Right lobe of liver (tissue), 6 donors: ENCODE measurements at regions not wholly inside any gene's neighbourhood (a gene's known extent, or its start where the extent isn't known, plus 50 kb on each side); places are given as distances from the start of the nearest gene placed in this dataset.
A peak's percentile ranks its signal among the peaks of the same experiment; 100 is the strongest.

Source experiments
- ATAC-seq, 4 donors: fragments of 200-7000 bp; cut with Tn5 transposase; one replicate each; pipeline ENCODE4 v1.9.1; 2020; ENCODE audit warnings: mild to moderate bottlenecking in 4 of 4, moderate library complexity in 4 of 4
- DNase-seq, 3 donors: peaks; one replicate each; pipeline ENCODE4 v3.0.0-alpha.2; 2020
- H3K27ac ChIP-seq, 3 donors: fragments of 200-600 bp; one replicate each; pipeline ENCODE4 v1.8.0; 2022
- H3K27me3 ChIP-seq, 2 donors: fragments of 200-600 bp; one replicate each; pipeline ENCODE4 v1.8.0; 2022
- H3K36me3 ChIP-seq, 4 donors: fragments of 200-600 bp; sonication (generic) in 1 of 4; one replicate each; pipeline versions ENCODE4 v1.5.1 to v1.8.0; 2017 to 2022; ENCODE audit warnings: control low read depth in 1 of 4
- H3K4me1 ChIP-seq, 4 donors: fragments of 200-600 bp; sonication (generic) in 1 of 4; one replicate each; pipeline versions ENCODE4 v1.5.1 to v1.8.0; 2017 to 2022; ENCODE audit warnings: control low read depth in 1 of 4
- H3K4me3 ChIP-seq, 3 donors: fragments of 200-600 bp; one replicate each; pipeline ENCODE4 v1.8.0; 2022
- H3K9me3 ChIP-seq, 4 donors: fragments of 200-600 bp; sonication (generic) in 1 of 4; one replicate each; pipeline versions ENCODE4 v1.5.1 to v1.8.0; 2017 to 2022; ENCODE audit warnings: control low read depth in 1 of 4
- CTCF ChIP-seq, 4 donors: fragments of 200-600 bp in 3 of 4; fragments of 450-650 bp in 1 of 4; IDR thresholded peaks; one replicate each; pipeline versions ENCODE4 v1.5.1 to v1.8.0; 2016 to 2022; ENCODE audit warnings: antibody characterized with exemption in 4 of 4, mild to moderate bottlenecking in 2 of 4
- POLR2A ChIP-seq: fragments of 450-650 bp; IDR thresholded peaks from one replicate; pipeline ENCODE4 v1.6.1; 2017; ENCODE audit warnings: antibody characterized with exemption, mild to moderate bottlenecking
- WGBS: methylation state at CpG from one replicate; pipeline ENCODE4 v1.1.6; 2018; ENCODE audit warnings: low coverage, low lambda C conversion rate; ENCODE audit not compliant: insufficient coverage; ENCODE audit errors: missing lambda C conversion rate; 5-methylcytosine and 5-hydroxymethylcytosine counted together
- intact Hi-C, 2 donors: fragments of 100-400 bp; cut with DNase I; formaldehyde crosslinking; loops; one replicate each; pipeline versions ENCODE4 v1.11.2 to v1.14.1; 2022
- donor health status: DM: no; HTN: yes; CAD: no.
- donor health status: DM: no; HTN: no; CAD: no.
- donor health status: DM: no; HTN: no; CAD: no.
- donor health status: DM: no; HTN: yes; CAD: no.
- donor health status: DM: no; HTN: yes; CAD: no.

- no peak overlapping the region for H3K4me3 ChIP-seq
- H3K27me3 ChIP-seq = no peaks in the 10 kb centered on the region
- no peaks in the 10 kb centered on the region for H3K4me1 ChIP-seq
- no peaks in the 10 kb centered on the region for H3K9me3 ChIP-seq
- 18% methylated on average over 3 of the region's 3 CpGs for WGBS
- DNase-seq = no peak
- TF ChIP-seq CTCF (IDR thresholded peaks at IDR 0.05) (peak; percentile 70 to 78 (median 74)), POLR2A (no peak)
- H3K27ac ChIP-seq = no peak overlapping the region
- H3K36me3 ChIP-seq = no peaks in the 10 kb centered on the region
- peak; percentile 36 to 50 (median 40) for ATAC-seq
- intact Hi-C loops = no loop called here
Measured at GRCh38 chr5:52356311-52356918, 431.3 kb upstream of the ITGA1 start.

GRCh38 chr5:52359261-52359660, 428.5 kb upstream of the ITGA1 start:
- H3K4me1 ChIP-seq = no peaks in the 10 kb centered on the region
- no peak overlapping the region for H3K4me3 ChIP-seq
- H3K36me3 ChIP-seq = no peaks in the 10 kb centered on the region
- TF ChIP-seq POLR2A = no peak
- no peak for TF ChIP-seq CTCF (IDR thresholded peaks at IDR 0.05)
- H3K27ac ChIP-seq = no peak overlapping the region
- DNase-seq = no peak
- no peak for ATAC-seq
- H3K27me3 ChIP-seq = no peaks in the 10 kb centered on the region
- intact Hi-C loops = no loop called here
- H3K9me3 ChIP-seq = no peaks in the 10 kb centered on the region

- intact Hi-C loops = no loop called here
- TF ChIP-seq CTCF (IDR thresholded peaks at IDR 0.05) (no peak), POLR2A (no peak)
- ATAC-seq = no peak
- Histone ChIP-seq H3K27ac (no peak overlapping the region), H3K27me3 (no peaks in the 10 kb centered on the region), H3K9me3 (no peaks in the 10 kb centered on the region), H3K4me1 (no peaks in the 10 kb centered on the region), H3K4me3 (no peak overlapping the region), H3K36me3 (no peaks in the 10 kb centered on the region)
- no peak for DNase-seq
- WGBS = 62% methylated on average over 1 of the region's 1 CpG
Measured at GRCh38 chr5:52360985-52361384, 426.7 kb upstream of the ITGA1 start.

DNA sequence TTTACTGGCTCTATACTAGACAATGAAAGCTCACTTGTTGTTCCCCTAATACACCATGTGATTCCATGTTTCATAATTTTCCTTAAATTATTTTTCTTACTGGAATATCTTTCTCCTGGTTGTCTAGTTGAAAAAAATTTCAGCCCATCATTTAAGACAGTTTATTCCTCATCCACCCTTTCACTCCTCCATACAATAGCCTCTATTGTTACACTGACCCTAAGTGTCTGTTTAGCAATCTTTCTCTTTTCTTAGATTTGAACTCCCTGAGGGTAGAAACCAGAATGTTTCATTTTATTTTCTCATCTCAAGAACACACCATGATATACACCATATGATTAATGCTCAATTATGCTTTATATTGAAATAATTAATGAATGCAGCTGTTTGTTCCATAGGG, 413.4 kb upstream of the ITGA1 start:
- no peaks in the 10 kb centered on the region for H3K36me3 ChIP-seq
- ATAC-seq = no peak
- no peaks in the 10 kb centered on the region for H3K9me3 ChIP-seq
- intact Hi-C loops = no loop called here
- DNase-seq = no peak
- no peaks in the 10 kb centered on the region for H3K27me3 ChIP-seq
- no peak overlapping the region for H3K27ac ChIP-seq
- H3K4me3 ChIP-seq = no peak overlapping the region
- H3K4me1 ChIP-seq = no peaks in the 10 kb centered on the region
- TF ChIP-seq CTCF (IDR thresholded peaks at IDR 0.05) (no peak), POLR2A (no peak)

DNA sequence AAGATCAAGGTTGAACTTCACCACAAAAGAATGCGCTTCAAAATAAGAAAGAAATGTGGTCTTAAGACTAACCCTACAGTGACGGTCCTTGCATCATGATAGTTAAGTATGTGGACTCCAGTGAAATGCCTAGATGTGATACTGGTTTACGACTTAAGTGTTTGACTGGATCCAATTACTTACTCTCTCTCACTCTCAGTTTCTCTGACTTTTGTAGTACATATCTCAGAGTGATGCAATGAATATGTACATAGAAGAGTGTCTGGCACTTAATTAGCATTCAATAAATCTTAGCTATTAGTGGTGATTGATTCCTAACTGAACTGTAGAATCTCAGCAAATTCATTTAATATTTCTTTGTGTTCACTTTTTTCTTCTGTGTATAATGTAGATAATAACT, 411.7 kb upstream of the ITGA1 start:
- intact Hi-C loops = no loop called here
- Histone ChIP-seq H3K4me3 (no peak overlapping the region), H3K4me1 (no peaks in the 10 kb centered on the region), H3K27me3 (no peaks in the 10 kb centered on the region), H3K27ac (no peak overlapping the region), H3K9me3 (no peaks in the 10 kb centered on the region), H3K36me3 (no peaks in the 10 kb centered on the region)
- TF ChIP-seq POLR2A (no peak), CTCF (IDR thresholded peaks at IDR 0.05) (no peak)
- WGBS = 68% methylated on average over 3 of the region's 3 CpGs
- DNase-seq = no peak
- ATAC-seq = no peak
